ENCODE measurements at regions not wholly inside any gene's neighbourhood (a gene's known extent, or its start where the extent isn't known, plus 50 kb on each side); places are given as distances from the start of the nearest gene placed in this dataset.

DNA sequence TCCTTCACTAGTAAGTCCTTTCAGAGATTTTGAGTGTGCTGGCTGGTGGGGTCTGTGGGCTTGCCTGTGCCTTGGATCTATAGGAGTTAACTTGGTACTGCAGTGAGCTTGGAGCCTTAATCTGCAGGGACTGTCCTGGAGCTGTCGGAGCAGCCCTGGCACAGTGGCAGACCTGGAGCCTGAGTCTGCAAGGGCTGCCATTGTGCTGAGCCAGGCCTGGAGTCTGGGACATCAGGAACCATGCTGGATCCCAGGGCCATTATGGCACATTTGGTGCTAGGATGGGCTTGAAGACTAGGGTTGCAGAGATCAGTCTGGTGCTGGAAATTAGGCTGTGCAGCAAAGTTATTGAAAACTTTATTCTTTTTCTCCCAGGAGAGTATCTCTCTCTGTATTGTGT, 665.4 kb downstream of the METTL15 start:
- no peak for DNase-seq

DNA sequence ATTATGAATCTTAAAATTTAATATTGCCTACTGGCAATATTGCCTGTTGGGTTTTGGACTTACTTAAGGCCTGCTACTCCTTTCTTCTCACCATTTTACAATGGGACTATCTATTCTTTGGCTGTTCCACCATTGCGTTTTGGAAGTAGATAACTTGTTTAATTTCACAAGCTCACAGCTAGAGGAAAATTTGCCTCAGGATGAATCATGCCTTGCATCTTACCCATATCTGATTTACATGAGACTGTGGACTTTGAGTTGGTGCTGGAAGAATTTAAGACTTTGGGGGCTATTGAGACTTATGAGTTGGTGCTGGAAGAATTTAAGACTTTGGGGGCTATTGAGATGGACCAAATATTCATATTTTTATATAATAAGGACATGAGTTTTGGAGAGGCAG, 662.6 kb downstream of the METTL15 start:
- DNase-seq: no peak

DNA sequence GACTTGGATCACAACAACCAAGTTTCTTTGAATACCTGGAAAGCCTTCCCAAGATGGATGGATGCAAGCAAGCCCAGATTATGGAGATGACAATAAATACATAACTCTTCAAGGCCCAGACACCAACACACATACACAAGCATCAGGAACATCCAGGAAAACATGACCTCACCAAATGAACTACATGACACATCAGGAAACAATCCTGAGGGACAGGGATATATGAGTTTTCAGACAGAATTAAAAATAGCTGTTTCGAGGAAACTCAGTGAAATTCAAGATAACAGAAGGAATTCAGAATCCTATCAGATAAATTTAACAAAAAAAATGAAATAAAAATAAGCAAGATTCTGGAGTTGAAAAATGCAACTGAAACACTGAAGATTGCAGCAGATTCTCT, 659.4 kb downstream of the METTL15 start:
- no peak for DNase-seq

DNA sequence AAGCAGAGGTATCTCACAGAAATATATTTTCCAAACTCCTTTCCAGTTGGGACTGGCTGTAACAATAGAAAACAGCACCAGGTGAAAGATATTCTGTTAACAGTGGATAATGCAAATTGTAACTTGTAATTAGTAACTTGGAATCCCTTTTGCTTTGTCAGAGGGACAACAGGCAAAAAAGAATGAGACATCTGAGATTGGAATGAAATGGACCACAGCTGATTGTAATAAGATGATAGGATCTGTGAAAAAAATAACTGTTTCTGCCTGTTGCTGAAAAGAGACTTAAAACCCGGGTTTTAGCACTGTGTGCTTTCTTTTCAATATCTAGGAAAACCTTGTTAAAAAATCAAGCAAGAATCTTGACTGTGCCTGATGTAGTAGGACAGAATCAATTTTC, 655.7 kb downstream of the METTL15 start:
- DNase-seq: no peak

DNA sequence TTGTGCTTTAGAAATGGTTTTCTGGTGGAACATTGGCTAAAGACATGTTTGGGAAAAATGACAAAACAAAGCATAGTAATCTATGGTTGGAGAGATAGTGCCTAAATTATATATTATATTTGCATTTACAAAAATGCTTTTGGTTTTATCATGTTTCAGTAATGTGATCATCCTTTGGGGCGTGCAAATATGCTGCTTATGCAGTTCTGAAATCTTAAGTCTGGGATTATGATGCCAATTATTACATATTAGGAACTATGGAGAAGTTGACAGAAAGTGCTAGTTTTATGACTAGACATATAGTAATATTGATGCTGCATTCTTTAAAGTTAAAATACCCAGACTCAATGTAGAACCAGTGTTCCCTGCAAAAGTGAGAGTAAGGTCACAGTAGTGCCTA, 655.0 kb downstream of the METTL15 start:
- no peak for DNase-seq

DNA sequence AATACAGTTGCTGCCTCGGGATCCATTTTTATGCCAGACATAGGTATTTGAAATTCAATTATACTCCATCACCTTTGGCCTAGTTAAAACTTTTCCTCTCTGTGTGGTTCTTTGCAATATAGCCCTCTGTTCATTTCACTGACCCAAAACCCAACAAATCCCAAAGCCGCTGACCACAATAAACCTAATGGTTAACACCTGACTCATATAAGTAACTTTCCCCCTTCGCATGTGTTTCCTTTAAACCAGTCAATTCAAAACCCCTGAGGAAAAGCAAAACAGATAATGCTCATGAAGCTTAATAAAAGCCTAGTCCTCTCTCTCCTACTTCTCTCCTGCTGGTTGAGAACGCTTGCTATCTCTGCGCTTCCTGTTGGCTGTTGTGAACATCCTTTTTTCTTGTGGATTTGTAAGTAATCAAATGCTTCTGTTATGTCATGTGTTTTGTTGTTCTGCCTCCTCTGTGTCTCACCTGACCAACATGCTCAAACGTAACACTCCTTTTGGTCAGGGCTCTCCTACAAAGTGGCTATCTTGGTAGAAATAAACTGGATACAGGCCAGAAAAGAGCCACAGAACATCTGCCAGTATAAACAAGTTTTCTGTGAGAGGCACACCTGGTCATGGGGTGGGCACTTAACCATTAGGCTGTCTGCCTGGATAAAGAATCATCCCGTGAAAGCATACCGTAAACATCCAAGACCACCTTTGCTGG, 652.6 kb downstream of the METTL15 start:
- no peak for DNase-seq

DNA sequence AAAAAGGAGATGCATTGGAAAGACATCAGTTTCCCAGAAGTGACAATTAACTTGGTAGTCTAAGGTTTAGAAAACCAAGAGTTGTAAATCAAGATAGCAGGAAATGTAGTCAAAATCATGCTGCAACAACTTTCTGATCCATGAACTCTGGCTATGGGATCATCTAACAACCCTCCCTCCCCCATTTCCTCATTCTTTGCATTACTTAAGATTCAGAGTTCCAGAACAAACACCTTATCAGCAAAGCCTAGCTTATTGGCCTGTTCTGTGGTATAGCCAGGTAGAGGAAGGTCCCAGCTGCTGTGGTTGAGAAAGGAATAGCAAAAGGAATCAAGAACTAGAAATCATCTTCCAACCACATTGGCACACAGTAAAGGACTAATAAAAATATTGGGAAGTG, 651.1 kb downstream of the METTL15 start:
- no peak for DNase-seq

DNA sequence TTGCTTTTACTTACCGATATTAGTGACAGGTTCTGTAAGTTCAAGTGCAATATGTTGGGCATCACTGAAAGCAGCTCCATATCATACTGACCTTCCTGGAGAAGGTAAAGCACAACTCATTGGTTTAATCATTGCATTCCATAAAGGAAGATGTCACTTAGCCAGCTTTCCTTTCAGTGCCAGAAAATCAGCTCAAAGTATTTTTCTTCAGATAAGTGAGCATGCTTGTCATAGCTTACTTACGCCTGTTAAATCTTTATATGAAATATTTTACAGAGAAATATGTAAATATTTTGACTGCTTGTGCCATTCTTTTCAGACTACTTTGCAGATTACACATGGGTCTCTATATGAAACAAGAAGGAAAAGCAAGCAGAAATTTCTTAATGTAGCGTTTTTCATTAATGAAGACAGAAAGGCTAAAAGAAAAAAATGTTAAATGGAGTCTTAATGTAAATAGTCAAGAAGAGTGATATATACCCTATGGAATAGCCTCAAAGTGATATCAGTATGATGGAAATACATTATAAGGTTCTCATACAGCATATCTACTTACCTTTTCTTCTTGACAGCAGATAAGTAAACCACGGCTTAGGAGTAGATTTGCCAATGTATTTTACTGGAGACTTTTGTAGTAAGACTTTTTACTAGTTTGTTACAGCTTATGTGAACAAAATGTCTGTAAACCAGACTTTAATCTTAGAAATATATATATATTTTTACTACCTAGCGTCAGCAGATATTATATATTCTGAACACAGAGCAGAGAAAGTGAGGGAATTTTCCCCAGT, 649.7 kb downstream of the METTL15 start:
- no peak for DNase-seq

DNA sequence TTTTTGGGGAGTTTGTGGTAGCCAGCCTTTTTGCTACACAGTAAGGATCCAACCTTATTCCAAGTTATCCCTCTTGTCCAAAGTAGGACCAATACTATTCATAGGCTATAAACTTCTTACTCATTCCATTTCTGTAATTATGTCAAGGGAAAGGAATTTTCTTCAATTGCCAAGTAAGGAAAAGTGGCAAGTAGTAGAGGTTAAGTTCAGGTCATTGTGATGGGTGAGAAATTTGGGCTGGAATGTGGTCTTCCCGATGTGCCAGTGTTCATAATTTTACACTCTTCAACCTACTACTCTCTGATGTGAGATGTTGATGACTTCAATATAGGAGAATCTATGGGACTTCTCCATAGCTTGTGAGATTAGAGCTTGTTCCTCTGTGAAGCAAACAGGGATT, 648.8 kb downstream of the METTL15 start:
- DNase-seq: no peak

DNA sequence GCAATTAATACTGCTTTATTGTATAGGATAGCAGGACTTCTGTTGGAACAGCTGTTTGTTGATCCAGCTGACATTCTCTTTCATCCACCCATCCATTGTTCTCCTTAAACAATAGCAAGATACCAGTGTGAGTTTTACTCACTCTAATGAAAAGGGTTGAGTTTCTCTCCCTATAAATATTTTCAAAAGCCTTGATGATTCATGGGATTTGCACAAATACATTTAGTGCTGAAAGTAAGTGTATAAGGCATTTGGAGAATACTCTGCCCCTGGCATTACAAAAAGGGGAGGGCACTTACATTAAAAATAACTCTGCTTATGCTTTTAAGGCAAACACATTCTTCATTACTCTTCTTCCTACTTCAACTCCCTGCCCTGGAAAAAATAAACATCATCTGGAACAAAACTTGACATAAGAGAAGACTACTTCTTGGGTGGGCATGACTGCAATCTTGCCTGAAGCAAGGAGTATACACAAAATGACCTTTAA, 634.9 kb downstream of the METTL15 start:
- DNase-seq: no peak

DNA sequence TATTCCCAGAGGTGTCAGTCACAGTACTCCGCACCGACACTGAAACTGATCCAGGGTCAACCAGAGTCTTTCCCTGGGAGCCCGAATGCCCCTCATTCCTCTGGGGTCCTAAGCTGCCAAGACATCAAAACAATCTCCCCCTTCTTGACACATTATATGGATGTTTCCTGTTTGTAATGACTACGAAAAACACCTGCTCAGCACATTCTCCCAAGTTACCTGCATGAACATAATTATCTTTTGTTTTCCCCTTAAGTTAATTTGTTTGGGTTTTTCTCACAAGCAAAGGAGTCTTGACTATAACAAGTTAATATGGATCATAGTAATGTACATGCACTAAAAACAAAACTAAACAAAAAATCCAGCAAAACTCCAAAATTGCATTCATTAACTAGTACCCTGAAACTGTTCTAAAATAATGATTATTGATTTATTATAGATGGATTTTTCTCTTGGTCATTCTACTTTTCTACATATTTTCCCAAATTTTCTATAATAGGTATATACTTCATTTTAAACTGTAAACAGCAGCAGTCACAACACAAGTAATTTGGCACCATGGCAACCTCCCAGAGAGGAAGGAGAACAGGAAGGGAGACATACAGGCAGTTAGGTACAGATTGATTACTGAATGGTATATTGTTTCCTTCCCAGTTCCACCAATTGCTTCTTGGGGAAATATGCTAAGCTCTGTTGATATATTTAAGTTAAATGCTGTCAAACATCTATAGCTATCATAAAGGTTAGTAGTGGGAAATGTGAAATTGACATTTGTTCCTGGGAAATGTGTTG, 631.5 kb downstream of the METTL15 start:
- DNase-seq: no peak

DNA sequence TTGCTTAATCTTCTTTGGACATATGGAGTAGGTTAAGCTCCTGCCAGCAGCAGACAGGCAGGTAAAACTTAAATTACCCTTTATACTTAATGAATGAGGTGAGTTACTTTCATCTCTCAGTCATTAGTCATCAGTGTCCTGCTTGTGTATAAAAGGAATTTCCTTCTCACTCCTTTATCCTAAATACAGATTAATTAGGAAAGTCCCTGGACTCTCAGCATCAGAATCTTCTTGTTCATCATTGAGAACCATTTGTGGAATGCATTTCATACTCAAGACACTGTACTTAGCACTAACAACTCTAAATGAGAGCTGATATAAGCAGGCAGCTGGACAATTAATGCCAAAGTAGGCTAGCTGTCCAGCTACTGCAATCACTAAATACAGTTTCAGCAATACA, 630.4 kb downstream of the METTL15 start:
- no peak for DNase-seq

DNA sequence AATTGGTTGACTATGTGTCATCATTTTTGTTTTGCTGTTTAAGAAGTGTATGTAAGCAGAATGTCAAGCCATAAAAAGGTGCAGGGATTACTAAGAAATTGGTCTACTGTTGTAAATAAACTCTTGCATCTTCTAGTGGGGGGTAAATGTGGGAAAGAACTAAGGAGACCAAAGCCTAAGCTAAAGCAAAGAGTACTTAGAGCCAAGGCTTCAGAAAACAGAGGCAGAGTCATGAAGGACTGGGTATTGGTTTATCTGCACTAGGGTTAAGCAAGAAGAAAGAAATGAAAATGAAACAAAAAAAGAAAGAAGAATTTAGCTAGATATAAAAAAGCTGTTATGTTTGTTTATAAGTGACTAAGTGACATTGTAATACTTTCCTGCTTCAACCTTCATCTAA, 628.1 kb downstream of the METTL15 start:
- no peak for DNase-seq

DNA sequence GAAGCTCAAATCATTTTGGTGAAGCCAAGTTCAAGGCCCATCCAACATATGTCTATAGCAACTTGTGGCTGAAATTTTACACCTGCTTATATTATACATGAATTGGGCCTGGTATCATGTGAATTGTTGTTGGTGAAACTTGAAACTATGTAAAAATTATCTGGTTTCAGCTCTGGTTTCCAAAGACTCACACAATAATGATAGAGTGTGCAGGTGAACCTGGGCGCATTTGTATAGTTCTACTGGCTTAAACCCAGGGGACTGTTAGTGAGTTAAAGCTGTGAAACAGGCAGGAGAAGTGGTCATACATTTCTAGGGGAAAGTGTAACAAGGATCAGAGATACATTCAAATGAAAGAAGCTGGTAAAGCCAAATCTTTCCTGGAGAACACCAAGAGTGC, 627.3 kb downstream of the METTL15 start:
- DNase-seq: no peak

DNA sequence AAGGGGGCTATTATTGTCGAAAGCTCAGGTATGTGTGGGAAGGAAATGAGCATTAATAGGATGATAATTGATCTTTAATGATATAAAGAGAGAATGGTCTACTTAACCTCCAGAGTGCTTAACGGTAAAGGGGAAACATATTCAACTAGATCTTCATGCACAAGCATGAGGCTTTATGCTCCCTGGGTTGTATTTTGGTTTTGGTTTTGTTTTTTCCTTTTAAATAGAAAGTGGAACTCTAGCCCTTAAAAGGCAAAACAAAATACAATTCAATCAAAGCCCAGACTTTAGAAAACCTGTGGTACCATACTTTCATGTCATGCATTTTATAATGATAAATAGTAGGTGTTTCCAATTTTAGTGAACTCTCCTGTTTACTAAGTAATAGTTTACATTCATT, 622.7 kb downstream of the METTL15 start:
- DNase-seq: no peak

DNA sequence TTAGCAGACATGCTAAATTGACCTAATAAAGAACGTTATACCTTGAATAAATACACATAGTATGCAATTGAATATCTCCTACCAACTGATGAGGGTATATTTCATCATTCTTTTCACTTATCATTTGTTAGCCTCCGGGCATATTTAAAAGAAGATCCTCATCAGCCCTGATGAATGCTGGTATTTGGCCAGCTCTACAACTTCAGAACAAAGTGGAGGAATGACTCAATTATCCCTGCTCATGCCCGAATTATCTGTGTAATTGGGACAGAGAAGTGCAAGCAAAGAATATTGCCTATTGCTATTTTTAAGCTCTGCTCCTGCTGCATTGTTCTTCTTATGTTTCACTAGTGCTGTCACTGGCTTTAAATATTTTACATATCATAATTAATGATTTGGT, 622.1 kb downstream of the METTL15 start:
- DNase-seq: no peak

DNA sequence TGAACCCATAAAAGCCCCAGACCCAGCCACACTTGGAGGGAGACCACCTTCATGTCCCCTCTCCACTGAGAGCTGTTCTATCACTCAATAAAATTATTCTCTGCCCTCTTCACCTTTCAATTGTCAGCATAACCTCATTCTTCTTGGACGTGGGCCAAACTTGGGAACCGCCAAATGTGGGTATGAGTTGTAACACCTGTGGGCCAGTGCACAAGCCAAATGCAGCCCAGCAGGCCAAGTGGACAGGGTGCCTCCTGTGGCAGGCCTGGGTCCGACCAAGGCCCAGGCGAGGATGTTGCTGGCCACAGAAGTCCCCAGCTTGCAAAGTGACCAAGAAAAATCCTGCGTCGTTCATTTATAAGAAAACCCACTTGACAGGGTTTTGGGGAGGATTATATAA, 621.2 kb downstream of the METTL15 start:
- DNase-seq: no peak

DNA sequence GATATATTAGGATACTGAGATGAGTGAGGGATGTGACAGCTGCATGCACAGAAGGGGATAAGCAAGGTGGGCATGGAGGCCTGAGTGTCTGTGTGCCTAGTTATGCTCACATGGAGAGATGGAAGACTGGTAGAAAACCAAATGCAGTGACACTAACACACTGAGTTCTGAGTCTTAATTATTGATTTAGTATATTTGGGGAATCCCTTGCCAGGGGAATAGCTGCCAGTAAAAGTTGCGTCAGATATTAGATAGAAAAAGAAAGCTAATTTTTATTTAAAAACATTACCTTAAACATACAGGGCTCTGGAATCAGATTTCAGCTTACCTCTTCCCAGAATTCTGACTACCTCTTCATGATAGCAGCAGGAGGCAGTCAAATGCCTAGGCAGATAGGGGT, 620.5 kb downstream of the METTL15 start:
- DNase-seq: no peak

DNA sequence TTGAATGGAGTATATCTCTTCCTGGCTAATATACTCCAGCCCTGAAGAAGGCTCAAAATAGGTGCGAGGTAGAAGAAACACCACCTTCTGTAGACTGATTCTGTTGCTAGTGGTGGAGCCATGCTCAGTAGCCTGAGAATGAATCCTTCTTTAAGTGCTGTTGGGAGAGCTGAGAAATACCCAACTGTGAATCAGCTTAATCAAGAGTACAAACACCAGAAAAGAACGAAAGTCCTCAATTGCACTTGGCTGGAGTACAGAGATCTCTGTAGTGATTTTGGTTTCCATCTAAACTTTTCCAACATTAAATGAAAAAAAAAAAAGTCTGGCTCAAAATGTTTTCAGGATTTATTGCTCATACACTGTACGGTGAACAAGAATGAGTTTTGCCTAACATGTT, 619.1 kb downstream of the METTL15 start:
- no peak for DNase-seq

DNA sequence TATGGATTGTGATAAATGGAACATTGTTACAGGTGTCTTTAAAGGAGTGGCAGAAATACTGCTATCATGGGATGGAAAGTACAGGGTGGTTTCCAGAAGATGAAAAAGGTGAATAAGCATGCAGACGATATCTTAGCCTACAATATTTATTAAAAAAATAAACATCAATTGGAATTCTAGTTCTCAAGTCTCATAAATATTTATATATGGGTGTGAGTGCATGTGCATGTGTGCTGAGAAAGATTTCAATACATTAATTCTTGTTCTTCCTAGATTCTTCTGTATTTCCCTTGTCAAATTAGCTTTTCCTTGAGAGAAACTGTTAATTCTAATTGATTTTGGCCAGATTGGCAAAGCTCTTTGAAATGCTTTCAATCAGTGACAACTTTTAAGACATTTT, 618.2 kb downstream of the METTL15 start:
- no peak for DNase-seq

DNA sequence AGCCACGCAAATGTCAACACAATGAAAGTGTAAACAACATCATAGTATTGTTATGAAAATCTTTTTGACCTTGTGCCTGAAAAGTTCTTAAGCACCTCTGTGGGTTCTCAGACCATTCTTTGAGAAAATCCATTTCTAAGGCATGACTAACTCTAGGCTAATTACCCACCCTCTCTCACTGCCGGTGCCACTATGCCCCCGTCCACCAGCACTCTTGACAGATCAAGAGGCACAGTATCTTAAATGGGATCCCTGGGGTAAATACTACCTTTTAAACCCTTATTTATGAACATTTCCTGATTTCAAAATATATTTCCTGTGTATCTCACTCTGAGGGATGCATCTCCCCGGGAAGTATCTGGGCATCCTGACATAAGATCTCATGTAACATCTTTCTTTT, 607.5 kb downstream of the METTL15 start:
- DNase-seq: no peak

DNA sequence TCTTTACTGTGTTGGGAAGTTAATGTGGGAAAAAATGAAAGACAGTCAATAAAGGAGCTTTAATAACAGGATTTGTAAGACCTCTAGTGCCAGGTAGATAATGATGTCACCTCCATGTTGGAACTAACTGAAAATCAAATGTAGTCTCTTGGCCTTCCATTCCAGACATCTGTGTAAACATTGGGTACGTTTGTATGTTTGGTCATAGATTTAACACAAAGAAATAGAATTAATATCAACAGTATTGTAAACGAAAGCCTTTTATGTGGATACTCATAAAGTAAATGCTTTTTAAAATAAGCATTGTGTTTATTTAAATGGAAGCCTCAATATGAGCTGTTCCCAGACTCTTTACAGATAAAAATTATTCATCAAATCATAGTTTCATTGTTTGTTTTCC, 605.7 kb downstream of the METTL15 start:
- DNase-seq: no peak

DNA sequence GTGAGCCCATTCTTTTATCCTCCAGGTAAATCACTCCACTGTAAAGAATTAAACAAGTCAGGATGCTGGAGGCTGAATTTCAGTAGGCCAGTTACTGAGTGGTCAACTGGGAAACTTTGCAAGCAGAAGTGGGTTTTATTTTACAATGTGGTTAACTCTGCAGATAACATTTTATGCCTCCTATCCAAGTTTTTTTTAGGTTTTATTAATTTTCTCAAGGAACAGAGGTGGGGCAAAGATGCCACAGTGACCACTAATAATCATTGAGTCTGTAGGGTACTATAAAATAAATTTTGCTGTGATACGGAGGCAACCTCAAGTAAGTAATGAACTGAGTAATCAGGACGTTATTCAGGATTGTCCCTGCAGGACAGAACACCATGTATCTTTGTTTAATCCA, 599.9 kb downstream of the METTL15 start:
- DNase-seq: no peak

DNA sequence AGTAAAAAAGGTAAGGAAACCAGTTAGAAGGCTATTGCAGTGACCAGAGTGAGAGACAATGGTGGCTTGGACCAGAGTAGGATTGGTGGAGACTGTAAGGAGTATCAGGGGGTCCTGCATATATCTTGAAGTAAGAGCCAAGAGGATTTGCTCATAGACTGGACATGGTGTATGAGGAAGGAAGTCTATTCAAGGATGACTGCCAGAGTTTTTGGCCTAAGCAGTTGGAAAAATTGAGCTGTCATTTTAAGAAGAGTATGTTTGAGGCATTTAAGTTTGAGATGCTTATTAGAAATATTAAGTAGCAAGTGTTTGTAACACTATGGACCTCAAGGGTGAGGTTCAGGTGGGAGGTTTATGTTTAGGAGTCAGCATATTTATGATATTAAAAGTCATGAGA, 596.6 kb downstream of the METTL15 start:
- no peak for DNase-seq
